HCT116 (cell line): ENCODE measurements at regions not wholly inside any gene's neighbourhood (a gene's known extent, or its start where the extent isn't known, plus 50 kb on each side); places are given as distances from the start of the nearest gene placed in this dataset.

ENCODE experiments used
- ELF1 ChIP-seq: IDR thresholded peaks from 2 replicates; pipeline ENCODE4 v1.6.1; 2012; ENCODE audit warnings: low read depth, borderline replicate concordance
- EZH2 ChIP-seq: fragments of 200-600 bp; sonication (generic); IDR thresholded peaks from 2 replicates; pipeline ENCODE4 v1.6.1; 2017; ENCODE audit warnings: antibody characterized with exemption, mixed run types
- JUND ChIP-seq: IDR thresholded peaks from 2 replicates; pipeline ENCODE4 v1.6.1; 2012
- POLR2A ChIP-seq: IDR thresholded peaks from 2 replicates; pipeline ENCODE4 v1.7.0; 2011; ENCODE audit warnings: borderline replicate concordance; ENCODE audit not compliant: insufficient read depth, insufficient read length; ENCODE audit errors: extremely low read depth
- POLR2AphosphoS5 ChIP-seq: IDR thresholded peaks from 2 replicates; pipeline ENCODE4 v1.6.1; 2011; ENCODE audit warnings: mild to moderate bottlenecking, low read depth, low read length, moderate library complexity
- RAD21 ChIP-seq: IDR thresholded peaks from 2 replicates; pipeline ENCODE4 v1.6.1; 2012; ENCODE audit warnings: low read depth, mild to moderate bottlenecking
- REST ChIP-seq: IDR thresholded peaks from 2 replicates; pipeline ENCODE4 v1.6.1; 2012; ENCODE audit warnings: low read depth
- SIN3A ChIP-seq: IDR thresholded peaks from 2 replicates; pipeline ENCODE4 v1.6.1; 2012; ENCODE audit warnings: low read depth
- SP1 ChIP-seq: IDR thresholded peaks from 2 replicates; pipeline ENCODE4 v1.6.1; 2012; ENCODE audit warnings: low read depth
- SRF ChIP-seq: IDR thresholded peaks from 2 replicates; pipeline ENCODE4 v1.6.1; 2012; ENCODE audit warnings: low read depth
- TF ChIP-seq, protein P1 (sequence below), 3 experiments: fragments of 200-600 bp in 1 of 3; sonication (generic) in 1 of 3; IDR thresholded peaks in 2 of 3; conservative IDR thresholded peaks in 1 of 3; 2 replicates each; pipeline ENCODE4 v1.5.1; 2012 to 2017; ENCODE audit warnings: low read depth in 2 of 3, low read length in 2 of 3, antibody characterized with exemption in 1 of 3, borderline replicate concordance in 1 of 3, control low read depth in 1 of 3, mild to moderate bottlenecking in 1 of 3, mixed read lengths in 1 of 3, mixed run types in 1 of 3, moderate library complexity in 1 of 3; ENCODE audit not compliant: insufficient read depth in 1 of 3

DNA sequence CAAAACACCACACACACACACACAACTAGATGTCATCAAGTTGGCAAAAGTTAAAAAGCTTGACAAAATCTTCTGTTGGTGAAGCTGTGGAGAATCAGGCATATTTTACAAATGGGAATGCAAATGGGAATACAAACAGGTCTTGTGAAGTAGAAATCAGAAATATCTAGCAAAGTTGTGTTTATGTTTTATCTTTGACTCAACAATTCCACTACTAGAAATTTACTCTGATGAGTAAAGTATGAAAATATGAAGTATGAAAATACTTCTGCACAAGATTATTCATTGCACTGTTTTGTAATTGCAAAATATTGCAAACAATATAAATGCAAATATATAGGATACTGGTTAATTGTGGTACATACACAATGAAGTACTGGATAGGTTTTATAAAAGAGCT lies 1166.0 kb upstream of the GJE1 start:
- TF ChIP-seq, protein P1, sequence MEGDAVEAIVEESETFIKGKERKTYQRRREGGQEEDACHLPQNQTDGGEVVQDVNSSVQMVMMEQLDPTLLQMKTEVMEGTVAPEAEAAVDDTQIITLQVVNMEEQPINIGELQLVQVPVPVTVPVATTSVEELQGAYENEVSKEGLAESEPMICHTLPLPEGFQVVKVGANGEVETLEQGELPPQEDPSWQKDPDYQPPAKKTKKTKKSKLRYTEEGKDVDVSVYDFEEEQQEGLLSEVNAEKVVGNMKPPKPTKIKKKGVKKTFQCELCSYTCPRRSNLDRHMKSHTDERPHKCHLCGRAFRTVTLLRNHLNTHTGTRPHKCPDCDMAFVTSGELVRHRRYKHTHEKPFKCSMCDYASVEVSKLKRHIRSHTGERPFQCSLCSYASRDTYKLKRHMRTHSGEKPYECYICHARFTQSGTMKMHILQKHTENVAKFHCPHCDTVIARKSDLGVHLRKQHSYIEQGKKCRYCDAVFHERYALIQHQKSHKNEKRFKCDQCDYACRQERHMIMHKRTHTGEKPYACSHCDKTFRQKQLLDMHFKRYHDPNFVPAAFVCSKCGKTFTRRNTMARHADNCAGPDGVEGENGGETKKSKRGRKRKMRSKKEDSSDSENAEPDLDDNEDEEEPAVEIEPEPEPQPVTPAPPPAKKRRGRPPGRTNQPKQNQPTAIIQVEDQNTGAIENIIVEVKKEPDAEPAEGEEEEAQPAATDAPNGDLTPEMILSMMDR (IDR thresholded peaks at IDR 0.05 in 2 of 3, conservative IDR thresholded peaks at IDR 0.05 in 1 of 3; ENCODE audit: borderline replicate concordance in 1 of 3, insufficient read depth in 1 of 3, low read depth in 2 of 3, low read length in 2 of 3) = no peak
- no peak for TF ChIP-seq POLR2AphosphoS5
- TF ChIP-seq SIN3A = no peak
- no peak for TF ChIP-seq POLR2A
- TF ChIP-seq SP1 = no peak
- TF ChIP-seq EZH2 = no peak
- no peak for TF ChIP-seq JUND
- no peak for TF ChIP-seq SRF
- TF ChIP-seq REST = no peak
- no peak for TF ChIP-seq ELF1
- no peak for TF ChIP-seq RAD21
